ENCODE measurements at regions not wholly inside any gene's neighbourhood (a gene's known extent, or its start where the extent isn't known, plus 50 kb on each side); places are given as distances from the start of the nearest gene placed in this dataset.
A peak's percentile ranks its signal among the peaks of the same experiment; 100 is the strongest.
"Not testable (repeated sequence)": the region's sequence is repeated elsewhere in the genome, so short reads cannot be mapped to it uniquely, and the experiment has no call there.

GRCh38 chr5:152456815-152457443 is 51.9 kb upstream of the NMUR2 start:
- no peak for DNase-seq (ENCODE audit: low read depth in 3 of 3)

GRCh38 chr5:152462021-152462721 is 57.1 kb upstream of the NMUR2 start:
- DNase-seq (ENCODE audit: low read depth in 3 of 3): no peak

- no peak for DNase-seq (ENCODE audit: low read depth in 3 of 3)
These were observed 59.0 kb upstream of the NMUR2 start for GRCh38 chr5:152464048-152464447.

- DNase-seq (ENCODE audit: low read depth in 3 of 3): no peak
These were observed 60.1 kb upstream of the NMUR2 start for GRCh38 chr5:152465140-152465539.

GRCh38 chr5:152466085-152466745 is 61.1 kb upstream of the NMUR2 start:
- DNase-seq (ENCODE audit: low read depth in 3 of 3): no peak

- no peak for DNase-seq (ENCODE audit: low read depth in 3 of 3)
These were observed 65.1 kb upstream of the NMUR2 start for GRCh38 chr5:152470167-152470566.

GRCh38 chr5:152472083-152472482 is 67.0 kb upstream of the NMUR2 start:
- no peak for DNase-seq (ENCODE audit: low read depth in 3 of 3)

GRCh38 chr5:152474961-152475360 is 69.9 kb upstream of the NMUR2 start:
- no peak for DNase-seq (ENCODE audit: low read depth in 3 of 3)

- no peak for DNase-seq (ENCODE audit: low read depth in 3 of 3)
These were observed 72.5 kb upstream of the NMUR2 start for GRCh38 chr5:152477536-152477935.

- not testable (repeated sequence) for DNase-seq (ENCODE audit: low read depth in 3 of 3)
These were observed 74.8 kb upstream of the NMUR2 start for GRCh38 chr5:152479866-152480265.

GRCh38 chr5:152480677-152481076 is 75.6 kb upstream of the NMUR2 start:
- not testable (repeated sequence) for DNase-seq (ENCODE audit: low read depth in 3 of 3)

- no peak for DNase-seq (ENCODE audit: low read depth in 3 of 3)
These were observed 82.1 kb upstream of the NMUR2 start for GRCh38 chr5:152487130-152487529.

- no peak for DNase-seq (ENCODE audit: low read depth in 3 of 3)
These were observed 83.8 kb upstream of the NMUR2 start for GRCh38 chr5:152488869-152489268.

GRCh38 chr5:152499814-152500535 is 94.9 kb upstream of the NMUR2 start:
- no peak for DNase-seq (ENCODE audit: low read depth in 3 of 3)

- DNase-seq (ENCODE audit: low read depth in 3 of 3): no peak
These were observed 96.2 kb upstream of the NMUR2 start for GRCh38 chr5:152501294-152501693.

GRCh38 chr5:152503206-152503605 is 98.1 kb upstream of the NMUR2 start:
- DNase-seq (ENCODE audit: low read depth in 3 of 3): no peak

- peak; percentile 2 to 20 (median 8) for DNase-seq (ENCODE audit: low read depth in 3 of 3)
These were observed 100.5 kb upstream of the NMUR2 start for GRCh38 chr5:152505442-152506042.

GRCh38 chr5:152511120-152511519 is 106.0 kb upstream of the NMUR2 start:
- DNase-seq (ENCODE audit: low read depth in 3 of 3): no peak

GRCh38 chr5:152511531-152512132 is 106.6 kb upstream of the NMUR2 start:
- no peak for DNase-seq (ENCODE audit: low read depth in 3 of 3)

GRCh38 chr5:152514827-152515397 is 109.8 kb upstream of the NMUR2 start:
- no peak for DNase-seq (ENCODE audit: low read depth in 3 of 3)

- DNase-seq (ENCODE audit: low read depth in 3 of 3): no peak
These were observed 118.9 kb upstream of the NMUR2 start for GRCh38 chr5:152523964-152524363.
